K562 (cell line): ENCODE measurements at regions not wholly inside any gene's neighbourhood (a gene's known extent, or its start where the extent isn't known, plus 50 kb on each side); places are given as distances from the start of the nearest gene placed in this dataset.

Experiments used
- ATAC-seq: fragments of 200-7000 bp; cut with Tn5 transposase; 3 replicates; pipeline ENCODE4 v1.9.1; 2020; ENCODE audit warnings: moderate library complexity
- BruUV-seq: library from RNA; stranded (reverse); fragments of 400-500 nt; replicated peaks from 2 replicates; lab custom pipeline; 2021; lab: Mats Ljungman, UMichigan
- CTCF ChIA-PET: fragments of 300-600 bp; formaldehyde crosslinking; extraction: SDS; loops from one replicate; lab custom pipeline; 2021; ENCODE audit warnings: low intra/inter-chr PET ratio; lab: Yijun Ruan, JAX
- POLR2A ChIA-PET: fragments of 300-600, 350-650 bp; sonication (Branson Sonifier 250); formaldehyde crosslinking; extraction: SDS; loops from one replicate; lab custom pipeline; 2021; ENCODE audit warnings: antibody characterized with exemption, inconsistent platforms; lab: Yijun Ruan, JAX
- DNase-seq, 4 experiments: peaks; one replicate each; pipeline versions ENCODE4 v3.0.0 to v3.0.0-alpha.2; 2011 to 2018; ENCODE audit warnings: low spot score in 3 of 4, mixed read lengths in 3 of 4; ENCODE audit errors: extremely low read depth in 1 of 4
- FAIRE-seq: peaks from 2 replicates; lab custom pipeline; 2011; peaks lifted over from hg19 to GRCh38; lab: Jason Lieb, UNC
- H2AFZ ChIP-seq: 2 replicates; pipeline ENCODE4 v1.6.0; 2011; ENCODE audit warnings: low read depth, low read length, control low read depth, inconsistent platforms
- H3K27ac ChIP-seq: fragments of 200-600 bp; 3 replicates; pipeline ENCODE4 v1.8.0; 2011; ENCODE audit warnings: low read depth, mild to moderate bottlenecking, control low read depth, inconsistent platforms, low read length, moderate library complexity, mixed read lengths; ENCODE audit errors: extremely low read depth
- H3K27me3 ChIP-seq, 2 experiments: fragments of 300-600 bp in 1 of 2; 2 replicates in 1 of 2; 3 replicates in 1 of 2; pipeline versions ENCODE4 v1.6.0 to v1.8.0; 2011; ENCODE audit warnings: inconsistent platforms in 2 of 2, low read length in 2 of 2, mild to moderate bottlenecking in 1 of 2, mixed read lengths in 1 of 2, moderate library complexity in 1 of 2; ENCODE audit not compliant: control insufficient read depth in 2 of 2, insufficient read depth in 2 of 2
- H3K36me3 ChIP-seq: fragments of 300-600 bp; 3 replicates; pipeline ENCODE4 v1.8.0; 2011; ENCODE audit warnings: mild to moderate bottlenecking, low read length, inconsistent platforms; ENCODE audit not compliant: control insufficient read depth, insufficient read depth
- H3K4me1 ChIP-seq, 2 experiments: fragments of 200-600 bp in 1 of 2; replicated peaks in 1 of 2; 2 replicates in 1 of 2; 3 replicates in 1 of 2; pipeline versions ENCODE4 v1.5.1 to v1.8.0; 2011; ENCODE audit warnings: inconsistent platforms in 2 of 2, low read length in 2 of 2, mild to moderate bottlenecking in 1 of 2, mixed read lengths in 1 of 2, moderate library complexity in 1 of 2; ENCODE audit not compliant: control insufficient read depth in 2 of 2, insufficient read depth in 2 of 2
- H3K4me2 ChIP-seq: 2 replicates; pipeline ENCODE4 v1.6.1; 2011; ENCODE audit warnings: low read length, control low read depth, inconsistent platforms, mixed read lengths; ENCODE audit not compliant: insufficient read depth
- H3K4me3 ChIP-seq: fragments of 200-600 bp; sonication (generic), shearing (Covaris generic); 2 replicates; pipeline ENCODE4 v1.5.1; 2016; ENCODE audit warnings: control low read depth, inconsistent platforms
- H3K79me2 ChIP-seq: fragments of 200-600 bp; 3 replicates; pipeline ENCODE4 v1.8.0; 2011; ENCODE audit warnings: low read length, inconsistent platforms; ENCODE audit not compliant: control insufficient read depth, insufficient read depth
- H3K9ac ChIP-seq, 2 experiments: 2 replicates each; pipeline versions ENCODE4 v1.6.0 to v1.6.1; 2011; ENCODE audit warnings: low read depth in 2 of 2, low read length in 2 of 2, control low read depth in 1 of 2, inconsistent platforms in 1 of 2, mild to moderate bottlenecking in 1 of 2, mixed read lengths in 1 of 2; ENCODE audit not compliant: insufficient read depth in 1 of 2
- H3K9me1 ChIP-seq: one replicate; pipeline ENCODE4 v1.6.0; 2011; ENCODE audit warnings: inconsistent platforms, mild to moderate bottlenecking, low read length, moderate library complexity; ENCODE audit not compliant: control insufficient read depth, insufficient read depth
- H3K9me3 ChIP-seq: replicated peaks from 2 replicates; pipeline ENCODE4 v1.5.1; 2011; ENCODE audit warnings: low read depth, low read length, inconsistent platforms; ENCODE audit not compliant: control insufficient read depth, insufficient read depth
- H4K20me1 ChIP-seq: replicated peaks from 2 replicates; pipeline ENCODE4 v1.6.1; 2011; ENCODE audit warnings: low read length, inconsistent platforms, mixed read lengths; ENCODE audit not compliant: control insufficient read depth, insufficient read depth
- CBX3 ChIP-seq, 2 experiments: IDR thresholded peaks; 1 replicate in 1 of 2; 2 replicates in 1 of 2; pipeline ENCODE4 v1.6.1; 2012; ENCODE audit warnings: inconsistent platforms in 2 of 2, low read length in 2 of 2, borderline replicate concordance in 1 of 2, control low read depth in 1 of 2
- EHMT2 ChIP-seq: fragments of 450-650 bp; IDR thresholded peaks from 2 replicates; pipeline ENCODE4 v1.6.1; 2018; ENCODE audit warnings: antibody characterized with exemption
- ESRRB ChIP-seq: fragments of 250-450 bp; sonication (Bioruptor Pico); IDR thresholded peaks from 2 replicates; pipeline ENCODE4 v1.5.0; 2020; ENCODE audit warnings: mild to moderate bottlenecking, moderate library complexity, borderline replicate concordance
- FOXJ3 ChIP-seq: sonication (generic); formaldehyde crosslinking; IDR thresholded peaks from 2 replicates; pipeline ENCODE4 v1.4.0; 2020; ENCODE audit warnings: mild to moderate bottlenecking, missing genetic modification reagents
- GTF2E2 ChIP-seq: fragments of 200-800 bp; sonication (Bioruptor generic); IDR thresholded peaks from 2 replicates; pipeline ENCODE4 v1.6.1; 2016; ENCODE audit warnings: missing genetic modification characterization, missing compliant biosample characterization
- HBP1 ChIP-seq: fragments of 450-650 bp; formaldehyde crosslinking; IDR thresholded peaks from 2 replicates; pipeline ENCODE4 v1.4.0; 2022; ENCODE audit warnings: missing genetic modification characterization
- HMG20A ChIP-seq: fragments of 450-650 bp; formaldehyde crosslinking; conservative IDR thresholded peaks from 2 replicates; pipeline ENCODE4 v1.4.0; 2020; ENCODE audit warnings: mild to moderate bottlenecking, mixed read lengths
- HSF4 ChIP-seq: fragments of 250-450 bp; sonication (Bioruptor Pico); IDR thresholded peaks from 2 replicates; pipeline ENCODE4 v2.1.2; 2022; ENCODE audit warnings: mild to moderate bottlenecking, moderate library complexity, borderline replicate concordance
- IRF2 ChIP-seq: sonication (generic); formaldehyde crosslinking; IDR thresholded peaks from 2 replicates; pipeline ENCODE4 v1.8.1; 2022; ENCODE audit warnings: mild to moderate bottlenecking, missing genetic modification reagents
- MAFK ChIP-seq: IDR thresholded peaks from 2 replicates; pipeline ENCODE4 v1.6.1; 2011; ENCODE audit warnings: low read length, improper control_type of control experiment
- MBD1 ChIP-seq: fragments of 250-450 bp; sonication (Bioruptor Pico); IDR thresholded peaks from 2 replicates; pipeline ENCODE4 v1.8.0; 2022; ENCODE audit warnings: inconsistent platforms
- MEF2D ChIP-seq: conservative IDR thresholded peaks from 2 replicates; pipeline ENCODE4 v1.6.1; 2016; ENCODE audit warnings: low read depth, missing genetic modification characterization, missing compliant biosample characterization
- PTRF ChIP-seq: fragments of 450-650 bp; IDR thresholded peaks from 2 replicates; pipeline ENCODE4 v1.6.1; 2016; ENCODE audit warnings: mild to moderate bottlenecking, missing genetic modification characterization, missing compliant biosample characterization
- SP1 ChIP-seq: sonication (generic); formaldehyde crosslinking; IDR thresholded peaks from 2 replicates; pipeline ENCODE4 v1.8.1; 2022; ENCODE audit warnings: mild to moderate bottlenecking, missing genetic modification reagents
- ZNF274 ChIP-seq: IDR thresholded peaks from 2 replicates; pipeline ENCODE4 v1.6.1; 2011; ENCODE audit warnings: low read depth, mild to moderate bottlenecking, low read length, moderate library complexity, borderline replicate concordance
- ZNF592 ChIP-seq: fragments of 450-650 bp; IDR thresholded peaks from 2 replicates; pipeline ENCODE4 v1.6.1; 2017; ENCODE audit warnings: antibody characterized with exemption, mild to moderate bottlenecking
- WGBS: fragments of 100-300 bp; shearing (Covaris generic); methylation state at CpG from one replicate; pipeline ENCODE4 v1.1.6; 2016; ENCODE audit warnings: low coverage, mixed read lengths; ENCODE audit not compliant: insufficient coverage; ENCODE audit errors: missing lambda C conversion rate; 5-methylcytosine and 5-hydroxymethylcytosine counted together
- in situ Hi-C: fragments of 300-500 bp; cut with MboI; formaldehyde crosslinking; loops from 4 replicates; pipeline ENCODE4 v1.15.0; 2018; ENCODE audit warnings: inconsistent platforms, mixed read lengths
- intact Hi-C: fragments of 100-400 bp; cut with micrococcal nuclease; formaldehyde crosslinking; loops from 2 replicates; pipeline ENCODE4 v1.14.2; 2022
- TF ChIP-seq, protein P1 (sequence below): sonication (generic); formaldehyde crosslinking; IDR thresholded peaks from 2 replicates; pipeline ENCODE4 v1.5.0; 2020; ENCODE audit warnings: missing genetic modification reagents

DNA sequence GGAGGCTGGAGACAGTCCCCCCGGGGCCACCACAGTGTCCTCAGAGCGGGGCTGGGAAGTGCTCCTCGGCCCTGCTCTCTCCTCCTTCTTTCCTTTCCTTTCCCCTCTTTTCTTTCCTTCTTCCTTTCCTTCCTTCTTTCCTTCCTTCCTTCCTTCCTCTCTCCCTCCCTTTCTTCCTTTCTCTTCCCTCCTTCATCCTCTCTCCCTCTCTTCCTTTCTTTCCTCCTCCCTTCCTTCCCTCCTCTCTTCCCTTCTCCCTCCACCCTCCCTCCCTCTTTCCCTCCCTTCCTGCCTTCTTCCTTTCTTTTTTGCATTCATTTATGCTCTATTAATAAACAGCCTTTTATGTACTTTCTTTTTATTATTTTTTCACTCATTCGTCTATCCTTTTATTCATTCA is 127.1 kb upstream of the TCERG1L start:
- no peaks in the 10 kb centered on the region for H3K9me1 ChIP-seq
- POLR2A ChIA-PET: no interaction called here
- H3K27me3 ChIP-seq: peaks cover 0 to 15% of the 10 kb centered on the region in 2 experiments; a peak in 2 of 5 replicates
- WGBS: 0% methylated on average over 2 of the region's 4 CpGs
- no peak overlapping the region for H3K4me3 ChIP-seq
- H2AFZ ChIP-seq: no peak overlapping the region
- intact Hi-C loops: no loop called here
- no peaks in the 10 kb centered on the region for H4K20me1 ChIP-seq
- no peak overlapping the region for H3K4me2 ChIP-seq
- CTCF ChIA-PET: no interaction called here
- no peak for FAIRE-seq
- BruUV-seq: no TSS peak
- in situ Hi-C loops: no loop called here
- no peak for ATAC-seq
- H3K9me3 ChIP-seq: no peaks in the 10 kb centered on the region
- H3K36me3 ChIP-seq: no peaks in the 10 kb centered on the region
- no peak overlapping the region for H3K9ac ChIP-seq
- no peaks in the 10 kb centered on the region for H3K79me2 ChIP-seq
- H3K27ac ChIP-seq: no peak overlapping the region
- no peaks in the 10 kb centered on the region for H3K4me1 ChIP-seq
- no peak for DNase-seq
- TF ChIP-seq HSF4 (CRISPR knock-in tag): no peak
- TF ChIP-seq HMG20A (CRISPR knock-in tag): no peak
- no peak for TF ChIP-seq CBX3 (IDR thresholded peaks at IDR 0.05; ENCODE audit: borderline replicate concordance in 1 of 2, low read length in 2 of 2)
- TF ChIP-seq, protein P1, sequence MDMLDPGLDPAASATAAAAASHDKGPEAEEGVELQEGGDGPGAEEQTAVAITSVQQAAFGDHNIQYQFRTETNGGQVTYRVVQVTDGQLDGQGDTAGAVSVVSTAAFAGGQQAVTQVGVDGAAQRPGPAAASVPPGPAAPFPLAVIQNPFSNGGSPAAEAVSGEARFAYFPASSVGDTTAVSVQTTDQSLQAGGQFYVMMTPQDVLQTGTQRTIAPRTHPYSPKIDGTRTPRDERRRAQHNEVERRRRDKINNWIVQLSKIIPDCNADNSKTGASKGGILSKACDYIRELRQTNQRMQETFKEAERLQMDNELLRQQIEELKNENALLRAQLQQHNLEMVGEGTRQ (CRISPR knock-in tag): no peak
- no peak for TF ChIP-seq FOXJ3 (CRISPR knock-in tag)
- no peak for TF ChIP-seq MEF2D
- no peak for TF ChIP-seq IRF2 (CRISPR knock-in tag)
- TF ChIP-seq EHMT2: no peak
- no peak for TF ChIP-seq ZNF274
- TF ChIP-seq SP1 (CRISPR knock-in tag): no peak
- no peak for TF ChIP-seq HBP1 (CRISPR knock-in tag)
- TF ChIP-seq GTF2E2 (tag): no peak
- no peak for TF ChIP-seq ZNF592
- no peak for TF ChIP-seq ESRRB (CRISPR knock-in tag)
- TF ChIP-seq MAFK: no peak
- TF ChIP-seq PTRF: no peak
- no peak for TF ChIP-seq MBD1 (CRISPR knock-in tag)
